CD14-positive monocyte (primary cell): ENCODE measurements at regions not wholly inside any gene's neighbourhood (a gene's known extent, or its start where the extent isn't known, plus 50 kb on each side); places are given as distances from the start of the nearest gene placed in this dataset.
A peak's percentile ranks its signal among the peaks of the same experiment; 100 is the strongest.
"Not testable (repeated sequence)": the region's sequence is repeated elsewhere in the genome, so short reads cannot be mapped to it uniquely, and the experiment has no call there.

Experiments
- DNase-seq, 3 donors: peaks; one replicate each; pipeline ENCODE4 v3.0.0-alpha.2; 2011 to 2022
- H2AFZ ChIP-seq: 2 replicates; pipeline ENCODE4 v1.6.0; 2012; ENCODE audit warnings: mild to moderate bottlenecking, low read depth, low read length, inconsistent platforms; ENCODE audit not compliant: insufficient read depth, poor library complexity, severe bottlenecking
- H3K27ac ChIP-seq, 2 donors: 1 replicate in 1 of 2; 2 replicates in 1 of 2; pipeline ENCODE4 v1.5.1; 2012 to 2013; ENCODE audit warnings: low read length in 2 of 2, control low read depth in 1 of 2, inconsistent platforms in 1 of 2, low read depth in 1 of 2, mild to moderate bottlenecking in 1 of 2
- H3K27me3 ChIP-seq, 2 donors: one replicate each; pipeline versions ENCODE4 v1.6.0 to v1.6.1; 2011 to 2013; ENCODE audit warnings: low read length in 2 of 2; ENCODE audit not compliant: control insufficient read depth in 2 of 2, insufficient read depth in 2 of 2
- H3K36me3 ChIP-seq, 2 donors: replicated peaks in 1 of 2; 1 replicate in 1 of 2; 2 replicates in 1 of 2; pipeline versions ENCODE4 v1.5.1 to v1.6.1; 2012 to 2013; ENCODE audit warnings: low read length in 2 of 2, control low read depth in 1 of 2, inconsistent platforms in 1 of 2, mild to moderate bottlenecking in 1 of 2; ENCODE audit not compliant: insufficient read depth in 2 of 2, control insufficient read depth in 1 of 2
- H3K4me1 ChIP-seq, 2 donors: 1 replicate in 1 of 2; 2 replicates in 1 of 2; pipeline versions ENCODE4 v1.5.1 to v1.6.1; 2012 to 2013; ENCODE audit warnings: low read length in 2 of 2, control low read depth in 1 of 2, inconsistent platforms in 1 of 2, mild to moderate bottlenecking in 1 of 2, moderate library complexity in 1 of 2; ENCODE audit not compliant: insufficient read depth in 2 of 2, control insufficient read depth in 1 of 2
- H3K4me2 ChIP-seq: replicated peaks from 2 replicates; pipeline ENCODE3; 2012; ENCODE audit warnings: low read length, moderate library complexity, mild to moderate bottlenecking; ENCODE audit not compliant: poor library complexity, severe bottlenecking; ENCODE audit errors: extremely low read depth
- H3K4me3 ChIP-seq, 3 experiments: fragments of 200-600 bp in 1 of 3; sonication (generic) in 1 of 3; replicated peaks in 1 of 3; 1 replicate in 2 of 3; 2 replicates in 1 of 3; pipeline ENCODE4 v1.5.1; 2011 to 2013; ENCODE audit warnings: low read length in 3 of 3, mild to moderate bottlenecking in 3 of 3, control low read depth in 2 of 3, low read depth in 2 of 3, inconsistent platforms in 1 of 3, moderate library complexity in 1 of 3
- H3K79me2 ChIP-seq: 2 replicates; pipeline ENCODE4 v1.6.0; 2012; ENCODE audit warnings: mild to moderate bottlenecking, control low read depth, inconsistent platforms, low read length, moderate library complexity; ENCODE audit not compliant: insufficient read depth
- H3K9ac ChIP-seq: 2 replicates; pipeline ENCODE4 v1.6.0; 2017; ENCODE audit warnings: low read length, mild to moderate bottlenecking; ENCODE audit not compliant: insufficient read depth, poor library complexity, severe bottlenecking
- H3K9me3 ChIP-seq, 2 donors: replicated peaks in 1 of 2; 1 replicate in 1 of 2; 2 replicates in 1 of 2; pipeline versions ENCODE4 v1.5.1 to v1.6.1; 2012 to 2013; ENCODE audit warnings: low read length in 2 of 2, control low read depth in 1 of 2; ENCODE audit not compliant: control insufficient read depth in 1 of 2, insufficient read depth in 1 of 2
- H4K20me1 ChIP-seq: 2 replicates; pipeline ENCODE4 v1.6.0; 2012; ENCODE audit warnings: mild to moderate bottlenecking, low read length, control low read depth, moderate library complexity; ENCODE audit not compliant: insufficient read depth
- H3K27ac Mint-ChIP-seq, 7 donors: one replicate each; pipeline ENCODE4 v1.8.0; 2020; ENCODE audit warnings: mild to moderate bottlenecking in 7 of 7, mixed read lengths in 7 of 7, moderate library complexity in 6 of 7, inconsistent platforms in 2 of 7
- H3K27me3 Mint-ChIP-seq, 3 donors: one replicate each; pipeline ENCODE4 v1.8.0; 2021 to 2022; ENCODE audit warnings: low read depth in 3 of 3, mild to moderate bottlenecking in 3 of 3, mixed read lengths in 3 of 3, moderate library complexity in 3 of 3, inconsistent platforms in 1 of 3
- H3K36me3 Mint-ChIP-seq, 2 donors: one replicate each; pipeline ENCODE4 v1.8.0; 2020; ENCODE audit warnings: mixed read lengths in 2 of 2, inconsistent platforms in 1 of 2, mild to moderate bottlenecking in 1 of 2
- H3K4me1 Mint-ChIP-seq: one replicate; pipeline ENCODE4 v1.8.0; 2020; ENCODE audit warnings: mild to moderate bottlenecking, mixed read lengths
- H3K4me3 Mint-ChIP-seq, 2 donors: one replicate each; pipeline ENCODE4 v1.8.0; 2020; ENCODE audit warnings: mild to moderate bottlenecking in 2 of 2, mixed read lengths in 2 of 2, moderate library complexity in 1 of 2
- H3K9me3 Mint-ChIP-seq, 7 donors: one replicate each; pipeline ENCODE4 v1.8.0; 2020 to 2022; ENCODE audit warnings: mixed read lengths in 7 of 7, mild to moderate bottlenecking in 6 of 7, moderate library complexity in 6 of 7, inconsistent platforms in 2 of 7
- WGBS: methylation state at CpG from one replicate; pipeline ENCODE4 v1.1.5; 2013; ENCODE audit warnings: missing lambda C conversion rate; ENCODE audit not compliant: insufficient coverage; 5-methylcytosine and 5-hydroxymethylcytosine counted together
- intact Hi-C, 2 donors: fragments of 100-400 bp; cut with micrococcal nuclease; formaldehyde crosslinking; loops; one replicate each; pipeline versions ENCODE4 v1.15.0 to v1.15.1; 2023
- TF ChIP-seq, protein P1 (sequence below): fragments of 200-600 bp; IDR thresholded peaks from one replicate; pipeline ENCODE4 v1.8.0; 2022; ENCODE audit warnings: antibody characterized with exemption, mild to moderate bottlenecking

DNA sequence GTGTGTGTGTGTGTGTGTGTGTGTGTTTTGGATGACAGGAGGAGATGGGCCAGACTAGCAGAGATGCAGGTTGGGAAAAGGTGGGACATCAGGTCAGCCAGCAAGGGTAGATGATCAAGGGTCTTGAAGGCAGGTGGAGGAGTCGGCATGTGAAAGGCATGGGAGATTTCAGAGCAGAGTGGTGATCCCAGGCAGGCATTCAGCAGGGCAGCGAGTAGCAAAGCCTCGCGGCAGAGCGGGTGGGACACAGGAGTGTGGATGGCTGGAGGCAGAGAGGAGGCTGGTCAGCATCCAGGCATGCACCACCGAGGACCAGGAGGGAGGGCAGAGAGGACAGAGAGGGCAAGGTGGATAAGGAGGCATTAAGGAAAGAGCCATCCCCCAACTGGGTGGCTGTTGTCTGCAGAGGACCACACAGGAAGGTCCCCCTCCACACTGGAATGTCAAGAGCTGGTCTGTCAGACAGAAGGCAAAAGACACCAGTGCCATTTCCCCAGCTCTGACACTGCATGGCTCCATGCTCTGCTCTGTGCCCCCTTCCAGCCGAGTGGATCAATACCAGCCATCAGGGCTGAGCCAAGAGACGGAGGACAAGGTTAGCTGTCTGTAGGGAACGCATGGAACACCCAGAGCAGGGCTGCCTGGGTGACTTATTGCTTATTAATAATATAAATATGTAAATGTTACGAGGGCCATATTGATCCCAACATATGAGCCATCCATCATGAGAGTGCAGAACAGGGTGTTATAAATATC is 74.8 kb upstream of the RPL38 start:
- TF ChIP-seq, protein P1, sequence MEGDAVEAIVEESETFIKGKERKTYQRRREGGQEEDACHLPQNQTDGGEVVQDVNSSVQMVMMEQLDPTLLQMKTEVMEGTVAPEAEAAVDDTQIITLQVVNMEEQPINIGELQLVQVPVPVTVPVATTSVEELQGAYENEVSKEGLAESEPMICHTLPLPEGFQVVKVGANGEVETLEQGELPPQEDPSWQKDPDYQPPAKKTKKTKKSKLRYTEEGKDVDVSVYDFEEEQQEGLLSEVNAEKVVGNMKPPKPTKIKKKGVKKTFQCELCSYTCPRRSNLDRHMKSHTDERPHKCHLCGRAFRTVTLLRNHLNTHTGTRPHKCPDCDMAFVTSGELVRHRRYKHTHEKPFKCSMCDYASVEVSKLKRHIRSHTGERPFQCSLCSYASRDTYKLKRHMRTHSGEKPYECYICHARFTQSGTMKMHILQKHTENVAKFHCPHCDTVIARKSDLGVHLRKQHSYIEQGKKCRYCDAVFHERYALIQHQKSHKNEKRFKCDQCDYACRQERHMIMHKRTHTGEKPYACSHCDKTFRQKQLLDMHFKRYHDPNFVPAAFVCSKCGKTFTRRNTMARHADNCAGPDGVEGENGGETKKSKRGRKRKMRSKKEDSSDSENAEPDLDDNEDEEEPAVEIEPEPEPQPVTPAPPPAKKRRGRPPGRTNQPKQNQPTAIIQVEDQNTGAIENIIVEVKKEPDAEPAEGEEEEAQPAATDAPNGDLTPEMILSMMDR = no peak
- Histone ChIP-seq H4K20me1 (no peaks in the 10 kb centered on the region), H3K4me2 (no peak overlapping the region), H2AFZ (no peak overlapping the region), H3K4me3 (no peak overlapping the region), H3K9ac (no peak overlapping the region), H3K4me1 (no peaks in the 10 kb centered on the region), H3K27me3 (no peaks in the 10 kb centered on the region), H3K9me3 (no peaks in the 10 kb centered on the region), H3K79me2 (no peaks in the 10 kb centered on the region), H3K36me3 (no peaks in the 10 kb centered on the region), H3K27ac (no peak overlapping the region)
- no peak overlapping the region for H3K27ac Mint-ChIP-seq
- intact Hi-C loops = no loop called here
- H3K4me1 Mint-ChIP-seq = no peaks in the 10 kb centered on the region
- H3K27me3 Mint-ChIP-seq = peaks cover 17 to 29% (median 18%) of the 10 kb centered on the region in 3 donors
- no peaks in the 10 kb centered on the region for H3K36me3 Mint-ChIP-seq
- peaks cover 0 to 5% (median 1%) of the 10 kb centered on the region in 7 donors for H3K9me3 Mint-ChIP-seq
- peak overlapping the region in 1 of 2 donors; percentile 46 for H3K4me3 Mint-ChIP-seq
- WGBS = 90% methylated on average over 7 of the region's 10 CpGs
- no peak for DNase-seq

DNA sequence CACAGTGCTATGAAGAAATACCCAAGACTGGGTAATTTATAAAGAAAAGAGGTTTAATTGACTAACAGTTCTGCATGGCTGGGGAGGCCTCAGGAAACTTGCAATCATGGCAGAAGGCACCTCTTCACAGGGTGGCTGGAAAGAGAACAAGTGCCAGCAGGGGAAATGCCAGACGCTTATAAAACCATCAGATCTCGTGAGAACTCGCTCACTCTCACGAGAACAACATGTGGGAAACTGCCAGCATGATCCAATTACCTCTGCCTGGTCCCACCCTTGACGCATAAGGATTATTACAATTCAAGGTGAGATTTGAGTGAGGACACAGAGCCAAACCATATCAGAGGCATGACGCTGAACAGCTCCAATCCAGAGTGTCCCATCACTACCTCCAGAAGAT is 73.7 kb upstream of the RPL38 start:
- H3K4me1 ChIP-seq, H3K4me3 Mint-ChIP-seq, H3K27ac Mint-ChIP-seq, H3K9ac ChIP-seq, H3K9me3 ChIP-seq, intact Hi-C loops, H2AFZ ChIP-seq, H3K9me3 Mint-ChIP-seq, H4K20me1 ChIP-seq, H3K27ac ChIP-seq, H3K4me3 ChIP-seq, H3K4me1 Mint-ChIP-seq, H3K36me3 Mint-ChIP-seq, H3K27me3 ChIP-seq, H3K36me3 ChIP-seq, DNase-seq, H3K4me2 ChIP-seq, H3K79me2 ChIP-seq: not testable (repeated sequence)
- 72% methylated on average over 4 of the region's 6 CpGs for WGBS
- peaks cover 19 to 29% (median 19%) of the 10 kb centered on the region in 3 donors for H3K27me3 Mint-ChIP-seq
